GM10248 (cell line): ENCODE measurements at regions not wholly inside any gene's neighbourhood (a gene's known extent, or its start where the extent isn't known, plus 50 kb on each side); places are given as distances from the start of the nearest gene placed in this dataset.

ENCODE experiments used
- CTCF ChIA-PET: fragments of 300-600 bp; sonication (Branson Sonifier 250); formaldehyde crosslinking; extraction: SDS; loops from one replicate; lab custom pipeline; 2021; ENCODE audit warnings: antibody characterized with exemption; lab: Yijun Ruan, JAX
- POLR2A ChIA-PET: fragments of 350-650 bp; sonication (Branson Sonifier 250); formaldehyde crosslinking; extraction: SDS; loops from one replicate; lab custom pipeline; 2020; ENCODE audit warnings: antibody characterized with exemption; lab: Yijun Ruan, JAX
- DNase-seq: peaks from one replicate; pipeline ENCODE4 v3.0.0; 2012; ENCODE audit errors: extremely low spot score
- TF ChIP-seq, protein P1 (sequence below): IDR thresholded peaks from 2 replicates; pipeline ENCODE4 v1.5.1; 2012; ENCODE audit warnings: mild to moderate bottlenecking, low read depth; ENCODE audit errors: extremely low read depth, missing control alignments, control extremely low read depth

DNA sequence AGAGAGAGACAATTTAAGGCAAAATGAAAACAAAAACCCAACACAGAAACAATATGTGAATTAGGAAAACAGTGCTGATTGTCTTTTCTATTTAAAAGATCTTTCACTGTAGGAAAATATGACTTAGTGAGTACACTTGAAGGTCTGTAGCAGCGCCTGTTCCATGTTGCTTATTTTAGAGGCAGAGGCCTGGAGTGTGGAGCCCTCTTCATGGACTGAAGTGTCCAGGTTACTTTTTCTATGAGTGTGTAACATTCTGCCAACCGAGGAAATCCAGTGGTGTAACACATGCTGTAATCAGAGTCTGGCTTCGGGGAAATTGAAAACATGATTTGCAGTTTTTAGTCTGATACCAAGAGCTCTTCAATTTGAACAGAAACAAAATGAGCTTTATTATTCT is 64.0 kb upstream of the GPRIN3 start:
- CTCF ChIA-PET: no interaction called here
- TF ChIP-seq, protein P1, sequence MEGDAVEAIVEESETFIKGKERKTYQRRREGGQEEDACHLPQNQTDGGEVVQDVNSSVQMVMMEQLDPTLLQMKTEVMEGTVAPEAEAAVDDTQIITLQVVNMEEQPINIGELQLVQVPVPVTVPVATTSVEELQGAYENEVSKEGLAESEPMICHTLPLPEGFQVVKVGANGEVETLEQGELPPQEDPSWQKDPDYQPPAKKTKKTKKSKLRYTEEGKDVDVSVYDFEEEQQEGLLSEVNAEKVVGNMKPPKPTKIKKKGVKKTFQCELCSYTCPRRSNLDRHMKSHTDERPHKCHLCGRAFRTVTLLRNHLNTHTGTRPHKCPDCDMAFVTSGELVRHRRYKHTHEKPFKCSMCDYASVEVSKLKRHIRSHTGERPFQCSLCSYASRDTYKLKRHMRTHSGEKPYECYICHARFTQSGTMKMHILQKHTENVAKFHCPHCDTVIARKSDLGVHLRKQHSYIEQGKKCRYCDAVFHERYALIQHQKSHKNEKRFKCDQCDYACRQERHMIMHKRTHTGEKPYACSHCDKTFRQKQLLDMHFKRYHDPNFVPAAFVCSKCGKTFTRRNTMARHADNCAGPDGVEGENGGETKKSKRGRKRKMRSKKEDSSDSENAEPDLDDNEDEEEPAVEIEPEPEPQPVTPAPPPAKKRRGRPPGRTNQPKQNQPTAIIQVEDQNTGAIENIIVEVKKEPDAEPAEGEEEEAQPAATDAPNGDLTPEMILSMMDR: no peak
- DNase-seq: no peak
- POLR2A ChIA-PET: no interaction called here

DNA sequence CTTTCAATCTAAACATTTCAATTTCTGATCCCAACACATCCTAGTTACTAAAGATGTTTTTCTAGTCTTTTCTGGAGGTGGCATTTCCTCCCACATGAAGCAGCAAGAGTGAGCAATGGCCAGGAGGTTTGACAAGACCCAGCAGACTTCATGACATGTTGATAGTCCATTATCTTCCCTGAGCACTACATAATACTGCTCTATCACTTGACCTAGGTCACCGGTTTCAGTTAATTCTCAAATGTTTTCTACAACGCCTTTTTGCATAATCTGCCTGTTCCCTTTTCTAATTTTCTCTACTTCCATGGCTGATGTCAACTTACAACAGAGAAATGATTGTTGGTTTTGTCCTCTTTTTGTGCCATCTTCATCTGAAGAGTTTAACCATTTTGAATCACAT is 62.0 kb upstream of the GPRIN3 start:
- TF ChIP-seq, protein P1: no peak
- ChIA-PET POLR2A (no interaction called here), CTCF (no interaction called here)
- DNase-seq: no peak

DNA sequence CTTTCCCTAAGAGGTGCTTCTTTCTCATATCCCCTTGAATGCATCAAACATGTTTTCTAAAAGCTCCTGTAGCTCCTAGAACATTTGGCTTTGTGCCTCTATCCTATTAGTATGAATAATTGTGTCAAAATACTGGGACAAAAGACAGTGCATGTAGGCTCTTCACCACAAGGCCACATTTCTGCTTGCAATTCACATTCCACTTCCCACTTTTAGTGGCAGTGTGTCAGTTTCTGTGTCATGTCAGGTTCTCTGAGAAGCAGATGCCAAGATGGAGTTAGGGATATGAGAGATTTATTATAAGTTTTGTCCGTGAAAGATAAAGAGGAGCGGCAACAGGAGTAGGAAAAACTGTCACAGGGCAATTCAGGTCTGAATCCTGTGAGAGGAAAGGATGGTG is 61.3 kb upstream of the GPRIN3 start:
- POLR2A ChIA-PET: no interaction called here
- no peak for DNase-seq
- TF ChIP-seq, protein P1: no peak
- CTCF ChIA-PET: interaction anchor here (1.2 kb wide), 1 partner anchor 13 kb away, joined by 3 read pairs; no protein-coding TSS in a partner anchor

DNA sequence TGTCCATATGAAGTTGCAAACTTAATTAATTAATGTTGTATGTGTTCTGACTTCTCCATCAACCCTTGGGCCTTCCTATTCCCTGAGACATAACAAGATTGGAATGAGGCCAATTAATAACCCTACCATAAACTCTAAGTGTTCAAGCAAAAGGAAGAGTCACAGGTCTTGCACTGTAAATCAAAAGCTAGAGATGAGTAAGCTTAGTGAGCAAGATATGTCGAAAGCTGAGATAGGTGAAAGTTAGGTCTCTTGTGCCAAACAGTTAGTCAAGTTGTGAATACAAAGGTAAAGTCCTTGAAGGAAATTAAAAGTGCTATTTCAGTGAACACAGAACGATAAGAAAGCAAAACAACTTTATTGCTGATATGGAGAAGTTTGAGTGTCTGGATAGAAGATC is 58.2 kb upstream of the GPRIN3 start:
- TF ChIP-seq, protein P1: no peak
- DNase-seq: no peak
- CTCF ChIA-PET: interaction anchor here (1.0 kb wide), 1 partner anchor 11 kb away, joined by 3 read pairs; no protein-coding TSS in a partner anchor
- POLR2A ChIA-PET: no interaction called here

DNA sequence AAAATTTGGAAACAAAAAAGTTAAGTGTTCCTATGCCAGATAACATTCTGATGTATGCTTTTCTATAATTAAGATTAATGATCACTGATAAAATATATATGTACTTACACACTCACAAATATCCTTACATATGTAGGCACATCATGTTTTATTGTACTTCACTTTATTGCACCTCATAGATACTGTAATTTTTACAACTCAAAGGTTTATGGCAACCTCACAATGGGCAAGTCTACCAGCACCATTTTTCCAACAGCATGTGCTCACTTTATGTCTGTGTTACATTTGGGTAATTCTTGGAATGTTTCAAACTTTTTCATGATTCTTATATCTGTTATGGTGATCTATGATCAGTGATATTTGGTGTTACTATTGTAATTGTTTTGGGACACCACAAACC is 57.8 kb upstream of the GPRIN3 start:
- ChIA-PET POLR2A (no interaction called here), CTCF (interaction anchor here (0.8 kb wide), 1 partner anchor 15 kb away, joined by 3 read pairs; no protein-coding TSS in a partner anchor)
- no peak for DNase-seq
- TF ChIP-seq, protein P1: no peak

DNA sequence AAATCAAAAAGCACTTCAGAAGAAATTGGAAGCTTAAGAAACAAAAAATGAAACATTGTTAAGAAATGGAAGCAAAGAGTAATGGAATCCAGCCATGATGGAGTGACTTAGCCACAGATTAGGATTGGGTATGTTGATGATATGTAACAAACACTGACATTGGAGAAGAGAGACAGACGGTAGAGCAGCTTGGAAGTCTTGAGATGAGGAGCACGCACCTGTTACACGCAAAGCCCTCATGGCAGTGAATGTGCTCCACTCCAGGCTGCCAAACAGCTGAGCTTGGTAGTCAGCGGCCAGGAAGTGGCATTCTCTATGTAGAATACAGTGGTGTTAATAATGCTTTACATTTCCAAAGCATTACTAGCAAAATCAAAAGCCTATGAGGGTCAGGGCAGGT is 56.9 kb upstream of the GPRIN3 start:
- no peak for DNase-seq
- ChIA-PET POLR2A (no interaction called here), CTCF (interaction anchor here (0.8 kb wide), 1 partner anchor 16 kb away, joined by 3 read pairs; no protein-coding TSS in a partner anchor)
- TF ChIP-seq, protein P1: no peak
